ENCODE measurements at regions not wholly inside any gene's neighbourhood (a gene's known extent, or its start where the extent isn't known, plus 50 kb on each side); places are given as distances from the start of the nearest gene placed in this dataset.

DNA sequence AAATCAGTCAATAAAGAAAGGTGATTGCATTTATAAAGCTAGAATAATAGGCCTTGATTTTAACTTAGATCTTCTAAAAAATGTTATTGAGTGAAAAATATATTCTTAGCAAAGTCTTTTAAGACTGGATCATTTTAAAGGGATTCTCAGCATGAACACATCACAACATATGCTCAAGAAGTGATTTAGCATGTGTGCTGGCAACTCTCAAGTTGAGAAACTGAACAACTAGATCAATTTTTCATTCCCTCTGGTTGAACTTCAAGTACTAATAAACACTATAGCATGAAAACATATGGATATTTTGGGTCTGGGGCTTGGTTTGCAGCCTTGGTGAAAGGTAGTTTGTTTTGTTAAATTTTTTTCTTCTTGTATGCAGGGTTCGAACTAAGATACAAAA lies 107.8 kb upstream of the PNPT1 start:
- TF ChIP-seq, protein P1, sequence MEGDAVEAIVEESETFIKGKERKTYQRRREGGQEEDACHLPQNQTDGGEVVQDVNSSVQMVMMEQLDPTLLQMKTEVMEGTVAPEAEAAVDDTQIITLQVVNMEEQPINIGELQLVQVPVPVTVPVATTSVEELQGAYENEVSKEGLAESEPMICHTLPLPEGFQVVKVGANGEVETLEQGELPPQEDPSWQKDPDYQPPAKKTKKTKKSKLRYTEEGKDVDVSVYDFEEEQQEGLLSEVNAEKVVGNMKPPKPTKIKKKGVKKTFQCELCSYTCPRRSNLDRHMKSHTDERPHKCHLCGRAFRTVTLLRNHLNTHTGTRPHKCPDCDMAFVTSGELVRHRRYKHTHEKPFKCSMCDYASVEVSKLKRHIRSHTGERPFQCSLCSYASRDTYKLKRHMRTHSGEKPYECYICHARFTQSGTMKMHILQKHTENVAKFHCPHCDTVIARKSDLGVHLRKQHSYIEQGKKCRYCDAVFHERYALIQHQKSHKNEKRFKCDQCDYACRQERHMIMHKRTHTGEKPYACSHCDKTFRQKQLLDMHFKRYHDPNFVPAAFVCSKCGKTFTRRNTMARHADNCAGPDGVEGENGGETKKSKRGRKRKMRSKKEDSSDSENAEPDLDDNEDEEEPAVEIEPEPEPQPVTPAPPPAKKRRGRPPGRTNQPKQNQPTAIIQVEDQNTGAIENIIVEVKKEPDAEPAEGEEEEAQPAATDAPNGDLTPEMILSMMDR (IDR thresholded peaks at IDR 0.05 in 4 of 5, conservative IDR thresholded peaks at IDR 0.05 in 1 of 5) = no peak
- TF ChIP-seq POLR2A (IDR thresholded peaks at IDR 0.05) = no peak

Data from gastrocnemius medialis (tissue), 4 donors.